K562 (cell line): ENCODE measurements at regions not wholly inside any gene's neighbourhood (a gene's known extent, or its start where the extent isn't known, plus 50 kb on each side); places are given as distances from the start of the nearest gene placed in this dataset.

Experiments used
- CHD7 ChIP-seq: fragments of 200-600 bp; sonication (generic); IDR thresholded peaks from one replicate; pipeline ENCODE4 v1.6.1; 2012; ENCODE audit warnings: mild to moderate bottlenecking, low read depth, low read length, inconsistent platforms
- CREM ChIP-seq: IDR thresholded peaks from 2 replicates; pipeline ENCODE4 v1.6.1; 2014; ENCODE audit warnings: antibody characterized with exemption, low read depth
- CUX1 ChIP-seq: fragments of 200-800 bp; sonication (Bioruptor generic); IDR thresholded peaks from 2 replicates; pipeline ENCODE4 v1.6.1; 2016; ENCODE audit warnings: missing genetic modification characterization, missing compliant biosample characterization
- ETV6 ChIP-seq, 3 experiments: fragments of 150-350 bp in 1 of 3; sonication (generic) in 1 of 3; formaldehyde crosslinking in 1 of 3; IDR thresholded peaks; 2 replicates each; pipeline versions ENCODE4 v1.6.1 to v1.8.0; 2014 to 2022; ENCODE audit warnings: borderline replicate concordance in 2 of 3, low read depth in 2 of 3, antibody characterized with exemption in 1 of 3, low read length in 1 of 3, mild to moderate bottlenecking in 1 of 3, missing genetic modification reagents in 1 of 3
- POLR2B ChIP-seq: fragments of 450-650 bp; IDR thresholded peaks from 2 replicates; pipeline ENCODE4 v1.6.1; 2018; ENCODE audit warnings: low read depth; ENCODE audit not compliant: partially characterized antibody
- RNF2 ChIP-seq: sonication (generic); IDR thresholded peaks from 2 replicates; pipeline ENCODE4 v1.6.1; 2016

- TF ChIP-seq CHD7 (no peak), ETV6 (IDR thresholded peaks at IDR 0.05; ENCODE audit: borderline replicate concordance in 1 of 2, low read depth in 2 of 2, low read length in 1 of 2) (no peak), ETV6 (CRISPR knock-in tag; IDR thresholded peaks at IDR 0.05; ENCODE audit: borderline replicate concordance) (no peak), CREM (no peak), CUX1 (CRISPR knock-in tag) (no peak), RNF2 (no peak), POLR2B (no peak)
Observed at GRCh38 chr1:187872550-187872949, 1043.8 kb downstream of the PLA2G4A start (continued).
